B cell (primary cell): ENCODE measurements at regions not wholly inside any gene's neighbourhood (a gene's known extent, or its start where the extent isn't known, plus 50 kb on each side); places are given as distances from the start of the nearest gene placed in this dataset.

Experiments
- EZH2 ChIP-seq: IDR thresholded peaks from 2 replicates; pipeline ENCODE4 v1.6.1; 2012; ENCODE audit warnings: borderline replicate concordance, low read depth, mild to moderate bottlenecking, moderate library complexity, low read length; ENCODE audit not compliant: insufficient read depth, poor library complexity, severe bottlenecking
- TF ChIP-seq, protein P1 (sequence below): fragments of 200-600 bp; IDR thresholded peaks from one replicate; pipeline ENCODE4 v1.8.0; 2022; ENCODE audit warnings: antibody characterized with exemption, mild to moderate bottlenecking

DNA sequence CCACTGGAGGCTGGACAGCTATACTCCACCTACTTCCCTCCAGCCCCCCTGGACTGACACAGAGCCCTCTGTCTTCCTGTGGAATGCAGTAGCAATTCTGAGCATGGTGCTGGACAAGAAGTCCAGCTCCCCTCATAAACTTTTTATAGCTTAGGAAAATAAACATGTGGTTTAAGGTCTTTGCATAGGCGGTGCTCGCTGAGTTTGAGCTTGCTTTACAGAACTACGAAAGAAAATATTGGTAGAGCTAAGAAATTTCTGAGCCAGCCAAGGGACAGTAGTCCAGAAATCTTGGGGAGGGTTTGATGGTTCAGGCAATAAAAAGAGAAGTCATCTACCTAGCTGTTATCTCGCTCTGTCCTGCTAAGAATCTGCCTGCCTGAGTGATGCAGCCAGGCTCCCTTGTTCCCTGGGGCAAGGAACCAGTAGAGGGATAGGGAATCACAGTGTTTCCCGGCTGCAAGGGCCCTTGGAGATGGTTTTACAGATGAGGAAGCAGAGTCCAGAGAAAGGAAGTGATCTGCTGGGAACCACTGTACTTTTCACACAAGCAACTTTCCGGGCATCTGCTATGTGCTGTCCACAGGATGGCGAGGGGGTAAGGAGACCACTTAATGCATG is 343.4 kb downstream of the CDC5L start:
- TF ChIP-seq, protein P1, sequence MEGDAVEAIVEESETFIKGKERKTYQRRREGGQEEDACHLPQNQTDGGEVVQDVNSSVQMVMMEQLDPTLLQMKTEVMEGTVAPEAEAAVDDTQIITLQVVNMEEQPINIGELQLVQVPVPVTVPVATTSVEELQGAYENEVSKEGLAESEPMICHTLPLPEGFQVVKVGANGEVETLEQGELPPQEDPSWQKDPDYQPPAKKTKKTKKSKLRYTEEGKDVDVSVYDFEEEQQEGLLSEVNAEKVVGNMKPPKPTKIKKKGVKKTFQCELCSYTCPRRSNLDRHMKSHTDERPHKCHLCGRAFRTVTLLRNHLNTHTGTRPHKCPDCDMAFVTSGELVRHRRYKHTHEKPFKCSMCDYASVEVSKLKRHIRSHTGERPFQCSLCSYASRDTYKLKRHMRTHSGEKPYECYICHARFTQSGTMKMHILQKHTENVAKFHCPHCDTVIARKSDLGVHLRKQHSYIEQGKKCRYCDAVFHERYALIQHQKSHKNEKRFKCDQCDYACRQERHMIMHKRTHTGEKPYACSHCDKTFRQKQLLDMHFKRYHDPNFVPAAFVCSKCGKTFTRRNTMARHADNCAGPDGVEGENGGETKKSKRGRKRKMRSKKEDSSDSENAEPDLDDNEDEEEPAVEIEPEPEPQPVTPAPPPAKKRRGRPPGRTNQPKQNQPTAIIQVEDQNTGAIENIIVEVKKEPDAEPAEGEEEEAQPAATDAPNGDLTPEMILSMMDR: no peak
- TF ChIP-seq EZH2: no peak
